Prostate gland (tissue), 2 donors: ENCODE measurements at regions not wholly inside any gene's neighbourhood (a gene's known extent, or its start where the extent isn't known, plus 50 kb on each side); places are given as distances from the start of the nearest gene placed in this dataset.

Experiments
- DNase-seq: peaks from one replicate; pipeline ENCODE4 v3.0.0-alpha.2; 2019; ENCODE audit warnings: low spot score
- H3K27ac ChIP-seq, 2 donors: fragments of 200-600 bp; sonication (generic); 2 replicates each; pipeline ENCODE4 v1.5.1; 2017 to 2019
- H3K27me3 ChIP-seq: fragments of 200-600 bp; sonication (generic); replicated peaks from 2 replicates; pipeline ENCODE4 v1.5.1; 2019; ENCODE audit not compliant: insufficient read depth
- H3K36me3 ChIP-seq, 2 donors: fragments of 200-600 bp; sonication (generic); 1 replicate in 1 of 2; 2 replicates in 1 of 2; pipeline versions ENCODE4 v1.5.1 to v1.8.1; 2017 to 2019
- H3K4me1 ChIP-seq: fragments of 200-600 bp; sonication (generic); replicated peaks from 2 replicates; pipeline ENCODE4 v1.5.1; 2019
- H3K4me3 ChIP-seq, 2 donors: fragments of 200-600 bp; sonication (generic); 2 replicates each; pipeline ENCODE4 v1.5.1; 2017 to 2019
- H3K9me3 ChIP-seq: fragments of 200-600 bp; sonication (generic); 2 replicates; pipeline ENCODE4 v1.5.1; 2017
- POLR2A ChIP-seq: fragments of 450-650 bp; IDR thresholded peaks from one replicate; pipeline ENCODE4 v1.6.1; 2016; ENCODE audit warnings: antibody characterized with exemption, mild to moderate bottlenecking
- POLR2AphosphoS5 ChIP-seq: sonication (generic); formaldehyde crosslinking; IDR thresholded peaks from one replicate; pipeline ENCODE4 v1.6.1; 2017; ENCODE audit warnings: antibody characterized with exemption
- WGBS: methylation state at CpG from one replicate; pipeline ENCODE4 v1.1.5; 2018; 5-methylcytosine and 5-hydroxymethylcytosine counted together
- intact Hi-C: fragments of 100-400 bp; cut with DNase I; formaldehyde crosslinking; loops from one replicate; pipeline ENCODE4 v1.14.2; 2022
- TF ChIP-seq, protein P1 (sequence below), 4 experiments: fragments of 200-600 bp in 2 of 4; fragments of 450-650 bp in 2 of 4; sonication (generic) in 2 of 4; IDR thresholded peaks; 1 replicate in 3 of 4; 2 replicates in 1 of 4; pipeline ENCODE4 v1.5.1; 2016 to 2019; ENCODE audit warnings: antibody characterized with exemption in 4 of 4, mild to moderate bottlenecking in 2 of 4, moderate library complexity in 2 of 4

DNA sequence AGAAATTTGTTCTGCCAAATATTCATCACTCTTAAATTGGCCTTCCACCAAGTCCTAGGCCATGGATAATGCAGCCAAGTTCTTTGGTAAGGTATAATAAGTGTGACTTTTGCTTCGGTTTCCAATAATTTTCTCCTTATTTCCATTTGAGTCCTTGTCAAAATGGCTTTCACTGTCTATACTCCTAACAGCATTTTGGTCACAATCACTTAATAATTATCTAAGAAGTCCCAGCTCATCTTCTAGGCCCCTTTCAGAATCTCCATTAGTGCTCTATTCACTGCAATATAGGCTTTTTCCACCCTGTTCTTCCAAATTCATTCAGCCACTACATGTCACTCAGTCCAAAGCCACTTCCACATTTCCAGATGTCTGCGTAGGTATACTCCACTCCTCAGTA is 51.0 kb upstream of the SPIN4 start:
- intact Hi-C loops = no loop called here
- Histone ChIP-seq H3K27ac (no peak overlapping the region), H3K4me1 (no peaks in the 10 kb centered on the region), H3K27me3 (no peaks in the 10 kb centered on the region), H3K4me3 (no peak overlapping the region), H3K9me3 (no peaks in the 10 kb centered on the region), H3K36me3 (no peaks in the 10 kb centered on the region)
- DNase-seq = no peak
- no peak for TF ChIP-seq POLR2AphosphoS5
- TF ChIP-seq, protein P1, sequence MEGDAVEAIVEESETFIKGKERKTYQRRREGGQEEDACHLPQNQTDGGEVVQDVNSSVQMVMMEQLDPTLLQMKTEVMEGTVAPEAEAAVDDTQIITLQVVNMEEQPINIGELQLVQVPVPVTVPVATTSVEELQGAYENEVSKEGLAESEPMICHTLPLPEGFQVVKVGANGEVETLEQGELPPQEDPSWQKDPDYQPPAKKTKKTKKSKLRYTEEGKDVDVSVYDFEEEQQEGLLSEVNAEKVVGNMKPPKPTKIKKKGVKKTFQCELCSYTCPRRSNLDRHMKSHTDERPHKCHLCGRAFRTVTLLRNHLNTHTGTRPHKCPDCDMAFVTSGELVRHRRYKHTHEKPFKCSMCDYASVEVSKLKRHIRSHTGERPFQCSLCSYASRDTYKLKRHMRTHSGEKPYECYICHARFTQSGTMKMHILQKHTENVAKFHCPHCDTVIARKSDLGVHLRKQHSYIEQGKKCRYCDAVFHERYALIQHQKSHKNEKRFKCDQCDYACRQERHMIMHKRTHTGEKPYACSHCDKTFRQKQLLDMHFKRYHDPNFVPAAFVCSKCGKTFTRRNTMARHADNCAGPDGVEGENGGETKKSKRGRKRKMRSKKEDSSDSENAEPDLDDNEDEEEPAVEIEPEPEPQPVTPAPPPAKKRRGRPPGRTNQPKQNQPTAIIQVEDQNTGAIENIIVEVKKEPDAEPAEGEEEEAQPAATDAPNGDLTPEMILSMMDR (IDR thresholded peaks at IDR 0.05) = no peak
- TF ChIP-seq POLR2A = no peak
- 74% methylated on average over 2 of the region's 2 CpGs for WGBS
